UCSD-AML1 (cell line): ENCODE measurements at regions not wholly inside any gene's neighbourhood (a gene's known extent, or its start where the extent isn't known, plus 50 kb on each side); places are given as distances from the start of the nearest gene placed in this dataset.

Experiments
- DNase-seq: peaks from one replicate; lab custom pipeline; 2025; ENCODE audit not compliant: unreplicated experiment; lab: John Stamatoyannopoulos, UW

DNA sequence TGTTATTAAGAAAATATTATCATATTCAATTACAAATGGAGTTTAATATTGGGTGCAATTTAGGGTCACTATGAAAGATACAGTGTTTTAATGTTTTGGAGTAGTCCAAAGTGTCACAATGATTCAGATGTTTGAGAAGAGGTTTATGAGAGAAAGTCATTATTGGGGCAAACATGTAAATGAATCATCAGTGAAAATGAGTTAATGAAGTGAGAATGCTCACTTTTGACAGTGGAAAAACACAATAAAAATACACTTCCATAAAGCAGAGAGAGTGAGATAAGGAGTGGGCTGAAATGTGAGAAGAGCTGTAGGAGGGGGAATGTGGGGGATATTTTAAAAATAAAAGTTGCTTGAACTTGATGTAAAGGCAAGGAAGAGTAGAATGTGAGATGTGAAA, 957.1 kb downstream of the PCDH18 start:
- DNase-seq: no peak

DNA sequence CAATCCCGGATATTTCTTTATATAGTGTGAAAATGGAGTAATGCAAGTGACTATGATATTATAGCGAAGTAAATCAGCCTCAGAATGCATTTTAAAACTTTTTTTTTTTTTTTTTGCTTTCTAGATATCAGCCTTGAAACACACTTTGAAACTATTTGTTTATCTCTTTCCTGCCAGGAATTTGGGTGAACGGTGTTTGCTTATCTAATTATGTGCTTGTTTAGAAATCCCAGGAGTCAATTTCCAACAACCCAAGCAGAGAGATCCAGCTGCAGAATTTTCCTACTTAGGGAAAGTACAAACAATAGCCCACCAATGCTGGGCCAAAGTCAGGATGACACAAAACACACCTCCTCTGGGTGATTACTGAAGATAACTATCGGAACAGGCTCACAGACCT, 958.8 kb downstream of the PCDH18 start:
- no peak for DNase-seq

DNA sequence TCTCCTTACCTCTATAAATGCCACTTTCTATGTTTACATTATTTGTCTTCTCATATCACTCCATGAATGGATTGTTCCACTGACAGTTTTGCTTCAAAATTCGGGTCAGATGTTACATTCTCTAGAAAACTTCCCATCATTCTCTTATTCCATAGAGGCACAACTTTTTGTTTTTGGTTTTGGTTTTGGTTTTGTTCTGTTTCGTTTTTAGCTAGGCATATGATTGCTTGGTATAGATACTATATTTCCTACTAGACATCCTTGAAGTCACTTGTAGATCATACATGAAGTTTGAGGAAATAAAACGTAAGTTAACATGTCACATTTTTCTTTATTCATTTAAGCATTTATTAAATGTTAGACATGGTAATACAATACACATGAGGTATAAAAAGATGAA, 961.0 kb downstream of the PCDH18 start:
- no peak for DNase-seq

DNA sequence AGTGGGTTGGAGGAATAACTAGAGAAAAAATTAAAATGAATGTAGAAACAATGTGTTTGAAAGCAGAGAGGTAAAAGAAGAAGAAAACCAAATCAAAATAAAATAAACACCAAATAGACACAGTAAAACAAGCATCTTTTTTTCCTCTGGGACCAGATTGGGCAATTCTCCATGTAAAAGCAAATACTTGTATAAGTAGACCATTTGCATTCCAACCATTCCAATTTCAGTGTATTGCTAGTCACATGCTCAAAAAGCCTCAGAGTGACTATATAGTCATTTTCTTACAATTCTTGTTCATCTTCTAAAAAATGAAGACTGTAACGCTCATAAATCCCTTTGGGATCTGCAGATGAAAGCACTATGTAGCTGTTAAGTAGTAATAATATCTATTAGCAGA, 969.5 kb downstream of the PCDH18 start:
- DNase-seq: no peak

DNA sequence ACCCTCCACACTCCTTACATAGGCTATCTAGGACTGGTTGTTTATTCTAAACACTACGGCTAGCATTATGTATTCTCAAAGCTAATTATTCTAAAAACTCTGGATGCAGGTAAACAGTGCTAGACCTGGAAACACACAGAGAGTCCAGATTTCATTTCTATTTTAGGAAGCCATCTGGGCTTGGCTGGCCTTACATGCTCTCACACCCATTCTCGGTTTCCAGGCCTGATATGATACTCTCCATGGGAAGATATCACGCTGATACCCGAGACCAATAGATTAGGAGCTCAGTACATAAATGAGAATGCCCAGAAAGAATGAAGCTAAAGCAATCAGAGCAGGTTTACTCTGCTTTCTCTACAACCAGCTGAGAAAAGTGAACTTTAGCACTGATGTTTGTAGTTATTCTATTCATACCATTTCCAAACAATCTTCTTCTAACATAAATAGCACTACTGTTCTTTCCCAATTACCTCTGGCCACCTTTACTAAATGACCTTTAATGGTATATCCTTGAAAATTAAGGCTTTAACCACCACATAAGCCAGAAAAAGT, 973.3 kb downstream of the PCDH18 start:
- no peak for DNase-seq

DNA sequence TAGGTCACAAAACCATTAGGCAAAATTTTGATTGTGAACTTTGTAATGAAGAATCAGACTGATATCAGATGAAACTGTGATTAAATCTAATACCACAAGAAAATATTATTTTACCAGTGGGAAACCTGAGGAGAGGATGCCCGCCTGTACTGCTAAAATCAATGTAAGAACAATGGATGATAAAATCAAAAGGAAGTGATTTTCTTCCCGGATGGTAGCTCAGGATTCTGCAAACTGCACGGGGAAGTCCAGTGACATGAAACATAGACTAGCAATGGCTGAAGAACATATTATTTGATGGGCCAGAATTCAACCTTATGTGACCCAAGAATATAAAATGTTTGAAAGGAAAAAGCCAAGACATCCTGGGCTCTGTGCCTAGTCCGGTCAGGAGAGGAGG, 974.9 kb downstream of the PCDH18 start:
- no peak for DNase-seq

DNA sequence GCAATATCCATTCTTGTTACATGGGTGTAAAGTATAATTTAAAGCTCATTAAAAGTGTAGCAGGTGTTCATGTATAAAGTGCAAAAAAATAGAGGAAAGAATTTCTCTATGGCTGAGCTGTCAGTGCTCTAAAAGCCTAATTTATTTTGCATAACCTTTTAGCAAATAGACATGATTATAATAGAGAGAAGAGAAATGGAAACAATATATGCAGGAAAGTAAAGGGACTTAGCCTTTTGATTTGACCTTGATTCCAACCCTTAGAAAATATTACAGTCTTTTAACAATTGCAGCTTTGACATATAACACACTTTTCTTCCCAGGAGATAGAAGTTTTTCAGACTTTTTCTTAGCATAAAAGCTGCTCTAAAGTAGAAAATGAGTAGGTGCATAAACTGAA, 978.3 kb downstream of the PCDH18 start:
- DNase-seq: no peak

DNA sequence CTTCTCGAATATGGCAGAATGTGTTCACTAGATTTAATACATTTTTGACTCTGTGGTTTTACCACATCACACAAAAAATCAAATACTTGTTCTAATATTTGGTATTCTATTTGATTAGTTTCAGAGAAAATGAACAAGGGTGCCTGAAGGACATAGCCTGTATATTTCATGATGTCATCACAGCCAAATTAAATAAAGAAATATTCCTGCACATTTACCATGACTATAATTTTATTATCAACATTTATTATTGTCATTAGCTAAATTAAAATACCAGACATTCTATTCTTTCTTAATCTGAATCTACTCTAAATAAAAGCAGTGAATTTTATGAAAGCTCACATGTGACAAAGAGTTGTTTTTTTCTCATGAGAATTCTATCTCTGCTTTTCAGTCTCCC, 980.5 kb downstream of the PCDH18 start:
- no peak for DNase-seq

DNA sequence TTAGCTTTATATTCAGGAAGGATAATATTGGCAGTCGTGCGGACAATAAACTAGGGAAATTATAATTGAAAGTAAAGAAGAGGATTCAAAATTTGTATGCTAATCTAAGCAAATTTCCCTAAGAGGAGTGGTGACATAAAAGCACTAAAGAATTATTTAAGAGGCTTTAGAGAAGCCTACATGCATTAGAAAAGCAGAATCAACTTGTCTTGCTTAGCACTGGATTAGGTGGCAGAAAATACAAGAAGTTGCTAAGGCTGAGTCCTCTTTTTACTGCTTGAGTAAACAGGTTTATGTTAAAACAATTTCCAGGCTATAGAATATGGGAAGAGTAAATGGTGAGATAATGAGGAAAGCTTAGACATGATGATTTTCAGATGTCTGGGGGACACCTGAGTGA, 991.5 kb downstream of the PCDH18 start:
- no peak for DNase-seq

DNA sequence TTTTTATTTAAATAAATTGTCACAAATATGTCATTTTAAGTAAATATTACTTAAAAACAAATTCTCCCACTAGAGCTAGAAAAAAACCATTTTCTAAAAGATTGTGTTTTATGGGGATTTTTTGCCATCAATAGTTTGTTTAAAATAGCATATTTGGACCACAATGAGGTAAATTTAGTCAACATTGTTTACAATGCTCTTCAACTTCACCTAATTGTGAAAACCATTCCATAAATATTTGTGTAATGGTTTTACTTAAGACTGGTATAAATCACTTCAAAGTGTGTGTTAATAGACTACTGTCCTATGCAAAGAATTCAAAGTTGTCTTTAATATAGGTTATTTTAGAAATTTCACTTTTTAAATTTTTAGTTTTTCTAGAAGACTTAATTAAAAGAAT, 1004.2 kb downstream of the PCDH18 start:
- no peak for DNase-seq

DNA sequence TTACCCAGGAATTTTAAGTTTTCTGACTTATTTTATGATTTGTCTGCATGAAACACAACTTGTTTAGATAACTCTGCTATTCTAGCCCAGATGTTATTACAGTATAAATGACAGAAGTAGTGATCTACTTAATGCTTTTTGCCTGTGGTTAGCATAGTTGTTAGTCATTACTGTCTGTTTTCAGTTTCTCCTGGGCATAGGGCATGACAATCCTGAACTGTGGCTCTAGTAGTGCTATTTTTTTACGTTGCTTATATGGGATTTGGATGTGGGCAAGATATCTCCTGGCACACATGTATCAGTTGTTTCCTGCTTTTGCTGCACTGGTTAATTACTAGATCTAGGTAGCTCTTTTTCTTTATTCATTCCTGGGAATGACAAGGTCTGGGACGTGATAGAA, 1005.8 kb downstream of the PCDH18 start:
- no peak for DNase-seq

DNA sequence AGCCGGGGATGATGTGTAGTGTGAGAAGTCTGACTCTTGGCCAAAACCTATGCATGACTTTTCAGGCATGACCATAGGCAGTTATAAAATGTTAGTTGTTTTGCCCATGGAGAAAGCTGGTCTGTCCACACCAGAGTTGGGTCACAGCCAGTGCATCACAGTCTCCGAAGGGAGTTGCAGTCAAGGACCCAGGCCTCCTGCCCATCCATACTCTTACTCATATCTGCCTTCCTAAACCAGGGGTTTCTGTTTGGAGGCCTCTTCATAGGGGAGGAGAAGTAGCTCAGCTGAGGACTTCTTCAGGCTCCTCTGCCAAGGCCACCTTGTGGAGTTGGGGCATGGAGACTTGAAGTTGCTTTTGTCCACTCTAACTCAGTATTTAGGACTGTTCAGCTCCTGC, 1008.3 kb downstream of the PCDH18 start:
- no peak for DNase-seq

DNA sequence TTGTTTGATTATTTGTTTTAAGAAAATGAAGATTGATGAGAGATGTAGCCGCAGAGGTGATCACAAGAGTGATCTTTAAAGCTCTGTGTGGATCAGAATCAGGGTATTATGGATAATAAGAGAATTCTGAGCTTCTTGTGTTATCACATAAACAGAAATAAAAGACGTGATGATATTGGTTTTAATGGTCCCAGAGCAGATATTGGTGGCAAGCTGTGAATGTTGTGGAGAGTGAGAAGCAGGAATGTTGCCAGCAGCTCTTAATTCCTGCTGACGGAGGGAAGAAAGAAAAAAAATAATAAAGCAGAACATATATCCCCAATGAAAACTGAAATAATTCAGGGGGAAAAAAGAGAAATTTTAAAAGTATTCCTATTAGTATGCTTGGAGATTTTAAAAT, 1015.9 kb downstream of the PCDH18 start:
- no peak for DNase-seq

DNA sequence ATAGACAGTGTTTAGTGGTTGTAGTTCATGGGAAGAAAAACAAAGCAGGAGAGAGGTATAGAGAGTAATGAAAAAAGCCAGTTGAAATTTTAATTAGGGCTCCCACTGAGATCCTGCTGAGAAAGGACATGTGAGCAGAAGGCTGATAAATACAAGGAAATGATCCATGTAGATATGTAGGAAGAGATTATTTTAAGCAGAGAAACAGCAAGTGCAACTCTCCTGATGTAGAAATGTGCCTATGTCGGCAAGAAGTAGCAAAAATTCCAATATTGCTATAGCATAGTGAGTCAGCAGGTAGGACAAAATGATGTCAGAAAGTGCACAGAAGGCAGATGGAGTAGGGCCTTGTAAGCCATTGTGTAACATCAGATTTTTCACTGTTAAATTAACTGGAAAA, 1027.3 kb downstream of the PCDH18 start:
- DNase-seq: no peak

DNA sequence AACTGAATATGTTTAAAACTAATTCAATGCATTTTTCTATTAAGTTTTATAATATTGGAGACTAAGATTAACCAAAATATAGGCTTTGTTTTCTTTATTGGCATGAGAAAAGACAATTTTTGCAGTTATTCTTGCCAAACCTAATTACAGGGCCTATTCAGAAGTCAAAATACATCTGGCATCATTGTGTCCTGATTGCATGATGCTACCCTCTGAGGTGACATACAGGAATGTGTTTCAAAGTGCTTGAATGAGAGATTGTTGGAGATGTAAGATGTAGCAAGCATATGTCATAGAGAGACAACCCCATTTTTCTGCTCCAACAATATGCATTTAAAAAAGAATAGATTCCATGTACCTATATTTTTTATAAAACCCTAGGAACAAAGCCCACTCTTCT, 1036.4 kb downstream of the PCDH18 start:
- no peak for DNase-seq

DNA sequence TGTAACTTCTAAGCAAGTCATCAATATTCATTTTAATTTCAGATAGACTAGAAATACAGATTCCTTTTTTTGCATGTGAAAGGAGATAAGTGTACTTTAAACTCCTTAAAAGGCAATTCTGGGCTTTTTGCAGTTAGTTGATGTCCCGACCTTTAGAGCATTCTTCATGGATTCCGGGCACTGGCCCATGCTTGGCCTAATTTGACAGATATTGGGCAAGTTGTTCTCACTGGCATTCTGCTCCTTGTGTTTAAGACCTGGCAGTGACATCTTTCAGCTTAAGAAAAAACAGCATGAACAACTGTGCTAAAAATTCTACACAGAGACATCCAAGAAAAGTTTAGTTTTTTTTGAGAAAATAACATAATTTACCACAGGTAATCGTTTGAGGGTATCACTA, 1037.2 kb downstream of the PCDH18 start:
- DNase-seq: no peak

DNA sequence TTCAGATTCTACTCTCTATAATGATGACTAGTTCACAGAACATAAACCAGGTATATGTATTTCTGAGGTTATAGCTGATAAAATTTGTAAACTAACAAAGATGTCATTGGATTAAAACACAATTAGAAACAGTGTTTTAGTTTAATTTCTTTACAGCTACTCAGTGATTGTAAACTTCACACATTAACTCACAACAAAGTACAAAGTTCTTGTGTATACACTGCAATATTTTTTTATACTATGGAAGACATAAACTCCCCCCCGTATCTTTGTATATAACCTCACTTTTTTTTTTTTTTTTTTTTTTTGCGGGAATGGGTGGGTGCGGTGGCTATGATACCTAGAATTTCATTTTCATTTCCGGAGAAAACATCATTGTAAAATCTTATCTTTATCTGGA, 1043.2 kb downstream of the PCDH18 start:
- DNase-seq: no peak

DNA sequence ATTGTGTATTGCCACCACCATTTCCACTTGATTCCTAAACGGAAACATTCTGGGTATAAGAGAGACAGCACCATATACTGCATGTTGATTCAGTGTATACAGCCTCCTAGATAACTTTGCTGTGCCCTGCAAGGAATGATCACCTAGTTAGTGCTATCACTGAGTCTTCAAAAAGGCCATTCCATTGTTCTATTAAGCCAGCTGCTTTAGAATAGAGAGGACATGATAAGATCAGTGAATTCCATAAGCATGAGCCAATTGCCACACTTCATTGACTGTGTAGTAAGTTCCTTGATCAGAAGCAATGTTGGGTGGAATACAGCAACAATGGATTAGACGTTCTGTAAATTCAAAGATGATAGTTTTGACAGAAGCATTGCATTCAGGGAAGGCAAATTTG, 1047.3 kb downstream of the PCDH18 start:
- no peak for DNase-seq

DNA sequence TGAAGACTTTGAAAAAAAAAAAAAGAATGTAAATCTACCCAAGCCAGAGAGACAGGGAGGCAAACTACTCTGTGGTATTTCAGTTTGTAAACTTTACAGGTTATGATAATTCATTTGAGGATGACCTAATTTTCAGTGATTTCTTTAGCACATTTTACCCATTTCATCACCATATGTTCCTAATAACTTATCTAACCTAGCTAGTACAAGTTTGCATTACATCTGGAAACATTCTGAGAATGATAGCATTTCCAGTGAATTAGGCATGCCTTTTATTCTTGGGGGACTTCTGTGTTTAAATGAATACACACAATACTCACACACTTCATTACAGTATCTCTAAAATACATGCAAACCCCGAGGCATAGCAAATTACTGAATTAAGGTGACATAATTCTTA, 1055.5 kb downstream of the PCDH18 start:
- no peak for DNase-seq

DNA sequence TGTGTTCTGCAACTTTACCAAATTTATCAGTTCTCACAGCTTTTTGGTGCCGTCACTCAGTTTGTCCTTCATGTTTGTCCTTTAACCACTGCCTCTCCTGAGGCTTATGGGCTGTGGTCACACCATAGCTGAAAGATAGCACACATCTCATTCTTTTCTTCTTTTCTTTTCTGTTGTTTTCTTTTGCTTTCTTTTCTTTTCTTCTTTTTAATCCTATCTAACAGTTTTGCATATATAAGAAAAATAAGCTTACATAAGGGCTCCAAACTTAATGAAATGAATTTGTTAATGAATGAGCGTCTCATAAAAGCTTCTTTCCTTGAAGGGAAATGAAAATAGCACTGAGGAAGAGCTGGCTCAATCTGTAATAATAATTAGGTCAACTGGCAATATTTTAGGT, 1061.2 kb downstream of the PCDH18 start:
- no peak for DNase-seq

DNA sequence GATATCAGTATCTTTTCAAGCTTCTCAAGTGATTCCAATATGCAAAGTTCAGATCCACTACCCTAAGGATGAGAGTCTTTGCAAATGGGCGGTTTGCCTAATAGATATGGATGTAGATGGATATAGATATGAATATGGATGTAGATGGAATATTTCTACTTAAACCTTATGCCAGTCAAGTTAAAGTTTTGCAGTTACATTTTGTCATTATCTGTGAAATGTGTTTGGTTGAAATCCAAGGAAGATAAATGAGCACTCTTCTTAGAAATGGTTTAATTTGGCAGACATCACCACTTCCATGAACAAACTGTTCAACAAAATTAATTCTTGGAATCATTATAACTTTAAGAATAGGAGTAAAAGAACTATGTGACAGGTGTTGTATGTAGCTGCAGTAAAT, 1066.6 kb downstream of the PCDH18 start:
- no peak for DNase-seq

DNA sequence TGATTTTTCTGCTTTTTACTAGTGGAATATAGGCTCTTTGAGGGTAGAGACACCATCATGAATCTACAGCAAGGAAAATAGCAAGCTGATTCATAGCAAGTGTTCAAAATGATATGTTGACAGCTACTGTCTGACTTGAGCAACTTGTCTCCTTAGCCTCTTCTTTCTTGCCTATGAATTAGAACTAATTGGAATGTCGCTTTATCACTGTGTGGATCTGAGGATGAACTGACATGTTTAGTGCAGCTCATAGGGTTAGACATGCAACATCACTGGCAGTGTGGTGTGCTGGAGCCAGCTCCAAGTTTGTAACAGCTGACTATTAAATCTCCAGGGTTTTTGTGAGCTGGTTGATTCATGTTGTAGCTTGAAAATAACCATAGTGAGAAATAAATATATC, 1068.4 kb downstream of the PCDH18 start:
- DNase-seq: no peak

DNA sequence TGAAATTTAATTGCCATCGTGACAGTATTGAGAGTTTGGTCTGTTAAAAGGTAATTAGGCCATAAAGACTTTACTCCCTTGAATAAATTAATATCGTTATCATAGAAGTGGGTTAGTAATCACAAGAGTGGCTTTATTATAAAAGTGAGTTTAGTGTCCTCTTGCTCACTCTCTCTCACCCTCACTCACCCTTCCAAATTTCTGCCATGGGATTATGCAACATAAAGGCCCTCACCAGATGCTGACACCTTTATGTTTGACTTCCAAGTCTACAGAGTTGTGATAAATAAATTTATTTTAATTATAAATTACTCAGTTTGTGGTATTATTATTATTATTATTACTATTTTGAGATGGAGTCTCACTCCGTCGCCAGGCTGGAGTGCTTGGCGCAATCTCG, 1070.8 kb downstream of the PCDH18 start:
- DNase-seq: no peak

DNA sequence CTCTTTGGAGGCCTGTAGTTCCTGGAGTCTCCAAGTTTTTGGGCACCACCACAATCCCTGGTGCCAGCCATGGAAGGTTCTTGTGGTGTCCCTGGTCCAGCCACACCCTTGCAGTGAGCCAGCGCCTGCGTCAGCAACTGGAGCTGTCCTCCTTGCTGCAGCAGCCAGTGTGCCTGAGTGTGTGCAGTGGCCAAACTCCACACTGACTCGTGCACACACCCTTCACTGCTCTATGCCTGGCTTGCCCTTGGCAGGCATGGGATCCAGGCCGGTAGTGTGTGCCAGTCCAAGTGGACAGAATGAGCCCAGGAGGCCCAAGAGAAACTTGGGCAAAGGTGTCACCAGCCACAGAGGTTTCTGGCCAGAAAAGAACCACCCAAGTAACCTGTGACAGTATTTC, 1074.0 kb downstream of the PCDH18 start:
- no peak for DNase-seq
